ENCODE measurements at regions not wholly inside any gene's neighbourhood (a gene's known extent, or its start where the extent isn't known, plus 50 kb on each side); places are given as distances from the start of the nearest gene placed in this dataset.

DNA sequence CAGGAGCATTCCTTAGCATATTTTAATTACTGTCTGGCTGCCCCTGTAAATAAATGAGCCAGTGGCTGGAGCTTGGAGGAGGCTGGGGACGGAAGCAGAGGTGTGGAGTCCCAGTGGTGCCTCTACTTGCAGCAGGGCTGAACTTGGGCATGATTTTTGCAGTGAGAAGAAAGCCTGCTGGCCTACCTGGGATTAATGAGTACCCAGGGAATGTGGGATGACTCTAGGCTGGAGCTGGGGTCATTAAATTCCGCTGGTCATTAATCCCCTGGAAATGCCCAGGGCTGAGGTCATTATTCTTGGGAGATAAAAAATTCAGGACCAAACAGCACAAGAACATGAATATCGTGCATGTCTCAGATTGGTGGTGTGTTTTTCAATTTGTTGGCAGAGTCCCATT, 753.3 kb downstream of the VRK1 start:
- Histone ChIP-seq H3K9me3 (no peaks in the 10 kb centered on the region), H3K4me1 (no peaks in the 10 kb centered on the region), H3K27me3 (no peaks in the 10 kb centered on the region), H3K4me3 (no peak overlapping the region), H3K27ac (replicated peaks in 1 of 4) (no peak overlapping the region), H3K36me3 (no peaks in the 10 kb centered on the region)
- WGBS, result 63% methylated on average over 3 of the region's 3 CpGs
- no peak for DNase-seq (ENCODE audit: extremely low spot score)
- intact Hi-C loops (cut with DNase I), result no loop called here
- TF ChIP-seq EP300 (IDR thresholded peaks at IDR 0.05) (no peak), POLR2A (IDR thresholded peaks at IDR 0.05; ENCODE audit: low read depth) (no peak), POLR2AphosphoS5 (IDR thresholded peaks at IDR 0.05) (no peak)
- TF ChIP-seq, protein P1, sequence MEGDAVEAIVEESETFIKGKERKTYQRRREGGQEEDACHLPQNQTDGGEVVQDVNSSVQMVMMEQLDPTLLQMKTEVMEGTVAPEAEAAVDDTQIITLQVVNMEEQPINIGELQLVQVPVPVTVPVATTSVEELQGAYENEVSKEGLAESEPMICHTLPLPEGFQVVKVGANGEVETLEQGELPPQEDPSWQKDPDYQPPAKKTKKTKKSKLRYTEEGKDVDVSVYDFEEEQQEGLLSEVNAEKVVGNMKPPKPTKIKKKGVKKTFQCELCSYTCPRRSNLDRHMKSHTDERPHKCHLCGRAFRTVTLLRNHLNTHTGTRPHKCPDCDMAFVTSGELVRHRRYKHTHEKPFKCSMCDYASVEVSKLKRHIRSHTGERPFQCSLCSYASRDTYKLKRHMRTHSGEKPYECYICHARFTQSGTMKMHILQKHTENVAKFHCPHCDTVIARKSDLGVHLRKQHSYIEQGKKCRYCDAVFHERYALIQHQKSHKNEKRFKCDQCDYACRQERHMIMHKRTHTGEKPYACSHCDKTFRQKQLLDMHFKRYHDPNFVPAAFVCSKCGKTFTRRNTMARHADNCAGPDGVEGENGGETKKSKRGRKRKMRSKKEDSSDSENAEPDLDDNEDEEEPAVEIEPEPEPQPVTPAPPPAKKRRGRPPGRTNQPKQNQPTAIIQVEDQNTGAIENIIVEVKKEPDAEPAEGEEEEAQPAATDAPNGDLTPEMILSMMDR (IDR thresholded peaks at IDR 0.05), result no peak

DNA sequence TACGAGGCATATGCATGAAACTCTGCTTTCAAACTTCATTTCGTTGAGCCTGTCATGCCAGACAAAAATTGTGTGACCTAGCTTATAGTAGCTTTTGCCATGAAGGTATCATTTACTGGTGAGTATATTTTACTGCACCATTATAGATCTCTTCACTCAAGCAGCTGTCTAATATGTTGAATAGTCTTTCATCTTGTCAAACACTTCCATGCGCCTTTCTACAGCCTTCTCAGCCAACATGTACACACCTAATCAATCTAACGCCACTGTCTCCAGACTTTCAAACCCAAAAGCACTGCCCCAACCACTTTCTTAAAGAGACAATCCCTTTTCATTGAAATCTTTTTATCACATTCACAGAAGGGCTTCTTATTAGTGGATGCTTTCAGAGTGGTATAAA, 757.4 kb downstream of the VRK1 start:
- no peak for TF ChIP-seq POLR2AphosphoS5 (IDR thresholded peaks at IDR 0.05)
- no peaks in the 10 kb centered on the region for H3K36me3 ChIP-seq
- H3K27me3 ChIP-seq, result peaks cover 0 to 3% (median 0%) of the 10 kb centered on the region in 4 donors
- H3K9me3 ChIP-seq, result peaks cover 0 to 5% (median 2%) of the 10 kb centered on the region in 4 donors
- intact Hi-C loops (cut with DNase I), result no loop called here
- H3K4me3 ChIP-seq, result no peak overlapping the region
- no peaks in the 10 kb centered on the region for H3K4me1 ChIP-seq
- 40% methylated on average over 4 of the region's 4 CpGs for WGBS
- no peak for DNase-seq (ENCODE audit: extremely low spot score)
- no peak overlapping the region for H3K27ac ChIP-seq (replicated peaks in 1 of 4)

DNA sequence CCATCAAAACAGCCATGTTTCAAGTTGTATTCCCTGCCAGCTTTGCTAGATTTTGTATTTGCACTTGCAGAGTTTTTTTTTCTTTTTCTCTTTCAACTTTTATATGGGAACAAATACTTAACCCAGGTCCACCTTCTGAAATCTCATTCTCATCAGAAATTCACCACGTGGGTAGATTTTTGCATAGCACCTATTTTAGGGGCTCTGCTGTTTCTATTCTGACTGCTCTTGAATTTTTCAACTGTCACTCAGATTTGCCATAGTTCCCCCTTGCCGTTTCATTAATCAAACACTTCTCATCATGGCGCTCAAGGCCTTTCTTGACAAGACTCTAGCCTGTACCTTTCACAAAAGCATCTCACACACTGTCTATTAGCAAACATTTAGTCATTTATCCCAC, 767.2 kb downstream of the VRK1 start:
- no peak overlapping the region for H3K4me3 ChIP-seq
- 75% methylated on average over 3 of the region's 3 CpGs for WGBS
- peaks cover 0 to 4% (median 2%) of the 10 kb centered on the region in 4 donors for H3K9me3 ChIP-seq
- no peaks in the 10 kb centered on the region for H3K36me3 ChIP-seq
- TF ChIP-seq, protein P1 (IDR thresholded peaks at IDR 0.05), result no peak
- TF ChIP-seq POLR2AphosphoS5 (IDR thresholded peaks at IDR 0.05) (no peak), EP300 (IDR thresholded peaks at IDR 0.05) (no peak), POLR2A (IDR thresholded peaks at IDR 0.05; ENCODE audit: low read depth) (no peak)
- peaks cover 0 to 5% (median 0%) of the 10 kb centered on the region in 4 donors for H3K27me3 ChIP-seq
- intact Hi-C loops (cut with DNase I), result no loop called here
- no peak for DNase-seq (ENCODE audit: extremely low spot score)
- no peak overlapping the region for H3K27ac ChIP-seq (replicated peaks in 1 of 4)
- H3K4me1 ChIP-seq, result no peaks in the 10 kb centered on the region

DNA sequence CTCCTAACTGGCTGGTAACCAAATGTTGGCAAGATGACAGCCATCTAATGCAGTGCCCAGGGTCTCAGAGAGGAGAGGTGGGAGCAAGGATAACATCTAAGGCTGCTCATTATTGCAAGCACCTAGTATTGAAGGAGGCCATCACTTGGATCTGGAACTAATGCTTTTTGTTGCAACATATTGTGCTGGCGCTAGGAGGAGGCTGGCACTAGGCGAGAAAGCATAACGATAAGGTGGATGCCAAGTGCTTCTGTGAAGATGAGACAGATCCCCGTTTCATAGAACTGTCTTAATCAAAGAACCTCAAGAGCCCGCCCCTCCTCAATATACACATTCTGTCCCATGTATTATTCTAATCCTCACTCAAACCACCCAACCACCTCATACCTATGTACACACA, 774.0 kb downstream of the VRK1 start:
- Histone ChIP-seq H3K36me3 (no peaks in the 10 kb centered on the region), H3K27ac (replicated peaks in 1 of 4) (no peak overlapping the region), H3K4me3 (no peak overlapping the region), H3K4me1 (no peaks in the 10 kb centered on the region), H3K27me3 (peaks cover 0 to 3% (median 0%) of the 10 kb centered on the region in 4 donors), H3K9me3 (peaks cover 0 to 4% (median 0%) of the 10 kb centered on the region in 4 donors)
- WGBS, result 95% methylated on average over 5 of the region's 5 CpGs
- intact Hi-C loops (cut with DNase I), result no loop called here
- no peak for DNase-seq (ENCODE audit: extremely low spot score)
- TF ChIP-seq POLR2AphosphoS5 (IDR thresholded peaks at IDR 0.05) (no peak), EP300 (IDR thresholded peaks at IDR 0.05) (no peak), POLR2A (IDR thresholded peaks at IDR 0.05; ENCODE audit: low read depth) (no peak)
- TF ChIP-seq, protein P1 (IDR thresholded peaks at IDR 0.05), result no peak

DNA sequence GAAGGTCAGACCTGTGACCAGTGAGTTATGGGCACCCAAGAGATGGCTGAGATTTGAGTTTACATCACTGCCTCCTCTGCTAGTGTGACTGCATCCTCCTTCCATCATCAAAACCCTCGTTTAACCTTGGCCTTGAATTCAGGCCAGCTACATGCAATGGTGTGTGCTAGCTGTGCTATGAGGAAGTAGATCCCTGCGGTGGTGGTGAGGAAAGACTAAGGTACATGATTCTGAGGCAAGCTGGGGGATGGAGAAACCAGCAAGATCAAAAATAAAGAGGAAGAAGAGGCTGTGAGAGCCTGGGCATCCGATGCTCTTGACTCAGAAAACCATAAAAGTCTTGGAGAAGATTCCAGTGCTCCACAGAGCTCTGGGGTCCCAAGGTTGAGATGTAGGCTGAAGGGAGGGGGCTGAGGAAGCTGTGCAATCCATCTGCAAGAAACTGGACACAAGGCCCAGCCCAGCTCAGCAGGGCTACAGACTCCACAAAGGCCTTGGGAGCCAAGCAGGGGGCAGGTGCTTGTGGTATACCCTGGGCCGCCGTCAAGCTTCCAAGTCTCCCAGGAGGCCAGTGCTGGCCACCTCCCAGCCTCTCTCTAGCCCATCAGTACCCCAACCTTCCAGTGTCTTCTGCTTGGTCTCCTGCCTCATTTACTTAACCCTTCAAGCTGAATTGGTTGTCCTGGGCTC, 774.8 kb downstream of the VRK1 start:
- peaks cover 0 to 3% (median 0%) of the 10 kb centered on the region in 4 donors for H3K27me3 ChIP-seq
- peaks cover 0 to 4% (median 0%) of the 10 kb centered on the region in 4 donors for H3K9me3 ChIP-seq
- H3K27ac ChIP-seq (replicated peaks in 1 of 4), result no peak overlapping the region
- H3K36me3 ChIP-seq, result no peaks in the 10 kb centered on the region
- no peaks in the 10 kb centered on the region for H3K4me1 ChIP-seq
- intact Hi-C loops (cut with DNase I), result no loop called here
- no peak overlapping the region for H3K4me3 ChIP-seq
- TF ChIP-seq POLR2AphosphoS5 (IDR thresholded peaks at IDR 0.05) (no peak), POLR2A (IDR thresholded peaks at IDR 0.05; ENCODE audit: low read depth) (no peak), EP300 (IDR thresholded peaks at IDR 0.05) (no peak)
- TF ChIP-seq, protein P1 (IDR thresholded peaks at IDR 0.05), result no peak
- no peak for DNase-seq (ENCODE audit: extremely low spot score)
- WGBS, result 55% methylated on average over 3 of the region's 5 CpGs
